IMR-90 (cell line): ENCODE measurements at regions not wholly inside any gene's neighbourhood (a gene's known extent, or its start where the extent isn't known, plus 50 kb on each side); places are given as distances from the start of the nearest gene placed in this dataset.

Experiments used
- ATAC-seq: fragments of 200-7000 bp; cut with Tn5 transposase; 2 replicates; pipeline ENCODE4 v1.9.1; 2020; ENCODE audit warnings: low read depth, mild to moderate bottlenecking, moderate library complexity
- BruUV-seq: library from RNA; stranded (reverse); fragments of 400-500 nt; replicated peaks from 2 replicates; lab custom pipeline; 2021; lab: Mats Ljungman, UMichigan
- CTCF ChIA-PET: fragments of 300-600 bp; formaldehyde crosslinking; extraction: SDS; loops from one replicate; lab custom pipeline; 2021; ENCODE audit warnings: antibody characterized with exemption; lab: Yijun Ruan, JAX
- POLR2A ChIA-PET: fragments of 300-600 bp; sonication (Branson Sonifier 250); formaldehyde crosslinking; loops from one replicate; lab custom pipeline; 2022; ENCODE audit warnings: antibody characterized with exemption; ENCODE audit not compliant: unreplicated experiment; lab: Charles Lee
- DNase-seq: peaks from one replicate; pipeline ENCODE4 v3.0.0; 2013
- H2AFZ ChIP-seq: replicated peaks from 2 replicates; pipeline ENCODE3; 2013; ENCODE audit warnings: low read length, mild to moderate bottlenecking; ENCODE audit not compliant: poor library complexity
- H2AK5ac ChIP-seq: 2 replicates; pipeline ENCODE4 v1.6.1; 2013; ENCODE audit warnings: low read depth, low read length, inconsistent platforms
- H2AK9ac ChIP-seq: replicated peaks from 2 replicates; pipeline ENCODE3; 2013; ENCODE audit warnings: mild to moderate bottlenecking, low read depth, low read length, moderate library complexity; ENCODE audit not compliant: poor library complexity
- H2BK120ac ChIP-seq: 2 replicates; pipeline ENCODE4 v1.6.1; 2013; ENCODE audit warnings: low read depth, low read length, inconsistent platforms
- H2BK15ac ChIP-seq: 3 replicates; pipeline ENCODE4 v1.6.1; 2013; ENCODE audit warnings: low read depth, low read length, inconsistent platforms
- H2BK20ac ChIP-seq: 2 replicates; pipeline ENCODE4 v1.6.1; 2013; ENCODE audit warnings: low read depth, mild to moderate bottlenecking, inconsistent platforms, low read length, moderate library complexity
- H2BK5ac ChIP-seq: 2 replicates; pipeline ENCODE4 v1.6.1; 2013; ENCODE audit warnings: mild to moderate bottlenecking, low read depth, low read length, inconsistent platforms; ENCODE audit not compliant: poor library complexity, severe bottlenecking
- H3K14ac ChIP-seq: replicated peaks from 2 replicates; pipeline ENCODE4 v1.6.1; 2013; ENCODE audit warnings: low read depth, low read length, inconsistent platforms
- H3K18ac ChIP-seq: 2 replicates; pipeline ENCODE4 v1.6.1; 2013; ENCODE audit warnings: low read depth, low read length, control low read depth
- H3K23ac ChIP-seq: 2 replicates; pipeline ENCODE4 v1.6.1; 2013; ENCODE audit warnings: low read depth, low read length, inconsistent platforms
- H3K27ac ChIP-seq: 2 replicates; pipeline ENCODE4 v1.5.1; 2013; ENCODE audit warnings: mild to moderate bottlenecking, control low read depth, low read length; ENCODE audit not compliant: insufficient read depth
- H3K27me3 ChIP-seq: 2 replicates; pipeline ENCODE4 v1.6.1; 2013; ENCODE audit warnings: low read length; ENCODE audit not compliant: control insufficient read depth, insufficient read depth
- H3K36me3 ChIP-seq: 2 replicates; pipeline ENCODE4 v1.6.1; 2013; ENCODE audit warnings: low read length, mixed read lengths; ENCODE audit not compliant: control insufficient read depth, insufficient read depth
- H3K4ac ChIP-seq: 2 replicates; pipeline ENCODE4 v1.6.1; 2013; ENCODE audit warnings: low read depth, low read length, inconsistent platforms
- H3K4me1 ChIP-seq: 2 replicates; pipeline ENCODE4 v1.6.1; 2013; ENCODE audit warnings: low read length, mixed read lengths; ENCODE audit not compliant: control insufficient read depth, insufficient read depth
- H3K4me2 ChIP-seq: 2 replicates; pipeline ENCODE4 v1.6.1; 2013; ENCODE audit warnings: low read depth, mild to moderate bottlenecking, control low read depth, low read length, moderate library complexity
- H3K4me3 ChIP-seq: 2 replicates; pipeline ENCODE4 v1.5.1; 2013; ENCODE audit warnings: low read depth, mild to moderate bottlenecking, control low read depth, low read length, moderate library complexity; ENCODE audit not compliant: insufficient read depth
- H3K56ac ChIP-seq: 2 replicates; pipeline ENCODE4 v1.6.1; 2013; ENCODE audit warnings: low read length, inconsistent platforms; ENCODE audit not compliant: insufficient read depth; ENCODE audit errors: extremely low read depth
- H3K79me1 ChIP-seq, 2 experiments: 2 replicates each; pipeline ENCODE4 v1.6.1; 2013; ENCODE audit warnings: low read length in 2 of 2, inconsistent platforms in 1 of 2, low read depth in 1 of 2
- H3K9ac ChIP-seq: 2 replicates; pipeline ENCODE4 v1.6.1; 2013; ENCODE audit warnings: low read depth, low read length, control low read depth
- H3K9me1 ChIP-seq: 2 replicates; pipeline ENCODE4 v1.6.1; 2013; ENCODE audit warnings: low read length, inconsistent platforms; ENCODE audit not compliant: insufficient read depth
- H3K9me3 ChIP-seq: 2 replicates; pipeline ENCODE4 v1.6.1; 2013; ENCODE audit warnings: low read length; ENCODE audit not compliant: control insufficient read depth, insufficient read depth
- H4K20me1 ChIP-seq: 2 replicates; pipeline ENCODE4 v1.6.1; 2013; ENCODE audit warnings: low read length, inconsistent platforms; ENCODE audit not compliant: insufficient read depth
- H4K5ac ChIP-seq: 2 replicates; pipeline ENCODE4 v1.6.1; 2013; ENCODE audit warnings: mild to moderate bottlenecking, low read depth, low read length, control low read depth
- H4K8ac ChIP-seq, 2 experiments: 2 replicates each; pipeline ENCODE4 v1.6.1; 2013; ENCODE audit warnings: low read depth in 2 of 2, low read length in 2 of 2, control low read depth in 1 of 2, inconsistent platforms in 1 of 2
- H4K91ac ChIP-seq: 2 replicates; pipeline ENCODE4 v1.6.1; 2013; ENCODE audit warnings: low read depth, low read length, inconsistent platforms; ENCODE audit not compliant: insufficient read depth
- BHLHE40 ChIP-seq: fragments of 150-350 bp; IDR thresholded peaks from 2 replicates; pipeline ENCODE4 v1.6.1; 2016; ENCODE audit warnings: mild to moderate bottlenecking, low read depth, low read length
- CEBPB ChIP-seq: IDR thresholded peaks from 2 replicates; pipeline ENCODE4 v1.6.1; 2012; ENCODE audit warnings: low read depth, low read length, improper control_type of control experiment
- CHD1 ChIP-seq: IDR thresholded peaks from 2 replicates; pipeline ENCODE4 v1.6.1; 2012; ENCODE audit warnings: low read depth, low read length, improper control_type of control experiment
- CTCF ChIP-seq: conservative IDR thresholded peaks from 2 replicates; pipeline ENCODE4 v1.5.1; 2012; ENCODE audit warnings: mild to moderate bottlenecking, low read depth, low read length, improper control_type of control experiment
- ELK1 ChIP-seq: fragments of 150-350 bp; IDR thresholded peaks from 2 replicates; pipeline ENCODE4 v1.6.1; 2016; ENCODE audit warnings: low read depth, mild to moderate bottlenecking, low read length, moderate library complexity, borderline replicate concordance
- FOS ChIP-seq: fragments of 150-350 bp; IDR thresholded peaks from 2 replicates; pipeline ENCODE4 v1.6.1; 2016; ENCODE audit warnings: low read depth, low read length
- MAFK ChIP-seq: IDR thresholded peaks from 2 replicates; pipeline ENCODE4 v1.6.1; 2012; ENCODE audit warnings: low read depth, low read length, improper control_type of control experiment
- MAZ ChIP-seq: IDR thresholded peaks from 2 replicates; pipeline ENCODE4 v1.6.1; 2012; ENCODE audit warnings: low read depth, mild to moderate bottlenecking, low read length, improper control_type of control experiment, moderate library complexity, borderline replicate concordance
- MXI1 ChIP-seq: IDR thresholded peaks from 2 replicates; pipeline ENCODE4 v1.6.1; 2012; ENCODE audit warnings: low read depth, mild to moderate bottlenecking, low read length, moderate library complexity, borderline replicate concordance
- NFE2L2 ChIP-seq: fragments of 150-350 bp; IDR thresholded peaks from 2 replicates; pipeline ENCODE4 v1.6.1; 2016; ENCODE audit warnings: low read depth, mild to moderate bottlenecking, low read length
- POLR2A ChIP-seq: IDR thresholded peaks from 2 replicates; pipeline ENCODE4 v1.6.1; 2012; ENCODE audit warnings: mild to moderate bottlenecking, low read depth, low read length
- RAD21 ChIP-seq: IDR thresholded peaks from 2 replicates; pipeline ENCODE4 v1.6.1; 2012; ENCODE audit warnings: low read length, improper control_type of control experiment
- RCOR1 ChIP-seq: IDR thresholded peaks from 2 replicates; pipeline ENCODE4 v1.6.1; 2012; ENCODE audit warnings: mild to moderate bottlenecking, low read length, improper control_type of control experiment; ENCODE audit not compliant: insufficient replicate concordance
- RFX5 ChIP-seq: IDR thresholded peaks from 2 replicates; pipeline ENCODE4 v1.8.0; 2012; ENCODE audit warnings: low read depth, mild to moderate bottlenecking, low read length, moderate library complexity
- SMC3 ChIP-seq: fragments of 150-350 bp; IDR thresholded peaks from 2 replicates; pipeline ENCODE4 v1.6.1; 2016; ENCODE audit warnings: low read depth, mild to moderate bottlenecking, antibody characterized with exemption, low read length, moderate library complexity
- USF2 ChIP-seq: fragments of 150-350 bp; IDR thresholded peaks from 2 replicates; pipeline ENCODE4 v1.6.1; 2017; ENCODE audit warnings: mild to moderate bottlenecking, antibody characterized with exemption, low read length, low read depth
- WGBS, 2 experiments: methylation state at CpG; one replicate each; pipeline versions ENCODE4 v1.1.5 to v1.1.7; 2013; ENCODE audit warnings: missing lambda C conversion rate in 2 of 2; ENCODE audit not compliant: insufficient read length in 1 of 2; ENCODE audit errors: extremely low coverage in 2 of 2; 5-methylcytosine and 5-hydroxymethylcytosine counted together
- dilution Hi-C: fragments of 300-500 bp; cut with HindIII; formaldehyde crosslinking; loops from one replicate; pipeline ENCODE4 v1.14.3; 2018; ENCODE audit warnings: low sequenced_read_pairs; ENCODE audit not compliant: unreplicated experiment
- in situ Hi-C: fragments of 300-500 bp; cut with MboI; formaldehyde crosslinking; loops from 3 replicates; pipeline ENCODE4 v1.14.3; 2019; ENCODE audit warnings: low sequenced_read_pairs, inconsistent platforms, mixed read lengths
- intact Hi-C: fragments of 100-400 bp; cut with micrococcal nuclease; formaldehyde crosslinking; loops from 2 replicates; pipeline ENCODE4 v1.10.0; 2022

- Histone ChIP-seq H3K27ac (no peak overlapping the region), H3K14ac (no peak overlapping the region), H4K8ac (no peak overlapping the region), H2BK120ac (no peak overlapping the region), H2BK15ac (no peak overlapping the region), H3K23ac (no peak overlapping the region), H3K9me1 (no peaks in the 10 kb centered on the region), H2AK5ac (no peak overlapping the region), H3K4me3 (no peak overlapping the region), H2AFZ (no peak overlapping the region), H3K4ac (no peak overlapping the region), H4K20me1 (no peaks in the 10 kb centered on the region), H4K91ac (no peak overlapping the region), H3K18ac (no peak overlapping the region), H3K36me3 (no peaks in the 10 kb centered on the region), H2AK9ac (no peak overlapping the region), H3K56ac (no peak overlapping the region), H4K5ac (no peak overlapping the region), H3K27me3 (no peaks in the 10 kb centered on the region), H3K4me1 (no peaks in the 10 kb centered on the region), H3K4me2 (no peak overlapping the region), H2BK5ac (peak overlapping the region; percentile 54), H3K9me3 (no peaks in the 10 kb centered on the region), H3K79me1 (no peaks in the 10 kb centered on the region), H3K9ac (no peak overlapping the region), H2BK20ac (no peak overlapping the region)
- dilution Hi-C loops, result no loop called here
- ChIA-PET POLR2A (no interaction called here), CTCF (interaction anchor here (0.5 to 1.7 kb wide), 5 partner anchors 8 to 409 kb away, joined by 3 to 4 read pairs (median 4); no protein-coding TSS in a partner anchor)
- intact Hi-C loops, result loop anchor here (10.0 kb wide), 1 partner anchor 1629 kb away; no protein-coding TSS in a partner anchor
- in situ Hi-C loops, result no loop called here
- no CpG with 5 or more reads among the region's 4 CpGs for WGBS, 2 experiments
- BruUV-seq, result no TSS peak
- TF ChIP-seq ELK1, result no peak
- no peak for TF ChIP-seq POLR2A
- no peak for TF ChIP-seq MAFK
- peak; percentile 63 for TF ChIP-seq CTCF
- no peak for TF ChIP-seq BHLHE40
- TF ChIP-seq NFE2L2, result no peak
- peak; percentile 39 for TF ChIP-seq SMC3
- no peak for TF ChIP-seq RCOR1
- TF ChIP-seq MXI1, result no peak
- TF ChIP-seq CEBPB, result no peak
- TF ChIP-seq USF2, result no peak
- TF ChIP-seq FOS, result no peak
- TF ChIP-seq RFX5, result no peak
- TF ChIP-seq MAZ, result no peak
- TF ChIP-seq RAD21, result peak; percentile 46
- TF ChIP-seq CHD1, result no peak
- ATAC-seq, result peak; percentile 86
- DNase-seq, result peak; percentile 56
Measured at GRCh38 chr12:62123721-62124203, 136.4 kb upstream of the USP15 start.
